Posterior cingulate gyrus (tissue), 11 donors: ENCODE measurements at regions not wholly inside any gene's neighbourhood (a gene's known extent, or its start where the extent isn't known, plus 50 kb on each side); places are given as distances from the start of the nearest gene placed in this dataset.

Experiments used
- DNase-seq, 10 donors: peaks; one replicate each; pipeline versions ENCODE4 v3.0.0 to v3.0.0-alpha.2; 2020 to 2021; ENCODE audit warnings: mixed read lengths in 3 of 10
- intact Hi-C: fragments of 100-400 bp; cut with DNase I; formaldehyde crosslinking; loops from one replicate; pipeline ENCODE4 v1.15.1; 2023

DNA sequence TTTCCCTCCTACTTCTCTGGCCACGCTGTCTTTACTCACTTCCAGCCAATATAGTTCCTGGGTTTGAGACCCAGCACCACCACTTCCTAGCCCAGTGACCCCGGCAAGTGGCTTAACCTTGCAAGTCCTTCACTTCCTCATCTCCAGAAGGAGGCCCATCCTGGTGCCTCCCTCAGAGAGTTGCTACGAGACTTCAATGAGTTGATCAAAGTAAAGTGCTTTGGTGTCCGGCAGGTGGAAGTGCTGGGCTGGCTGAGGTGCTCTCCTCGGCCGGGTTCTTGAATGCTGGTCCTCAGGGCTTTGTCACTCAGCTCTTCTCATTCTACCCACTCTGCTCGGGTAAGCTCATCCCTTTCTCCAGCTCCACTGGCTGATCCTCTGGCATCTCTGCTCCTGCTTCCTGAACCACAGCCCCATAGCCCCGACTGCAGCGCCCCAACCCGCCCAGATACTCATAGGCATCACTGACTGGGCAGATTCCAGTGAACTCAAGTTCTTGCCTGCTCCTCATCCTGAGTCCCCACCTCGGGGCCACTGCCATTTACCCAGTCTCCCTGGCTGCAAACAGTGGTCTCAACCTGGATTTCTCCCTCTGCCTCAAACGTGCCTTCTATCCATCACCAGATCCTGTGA, 75.8 kb upstream of the WNT4 start:
- intact Hi-C loops: no loop called here

DNA sequence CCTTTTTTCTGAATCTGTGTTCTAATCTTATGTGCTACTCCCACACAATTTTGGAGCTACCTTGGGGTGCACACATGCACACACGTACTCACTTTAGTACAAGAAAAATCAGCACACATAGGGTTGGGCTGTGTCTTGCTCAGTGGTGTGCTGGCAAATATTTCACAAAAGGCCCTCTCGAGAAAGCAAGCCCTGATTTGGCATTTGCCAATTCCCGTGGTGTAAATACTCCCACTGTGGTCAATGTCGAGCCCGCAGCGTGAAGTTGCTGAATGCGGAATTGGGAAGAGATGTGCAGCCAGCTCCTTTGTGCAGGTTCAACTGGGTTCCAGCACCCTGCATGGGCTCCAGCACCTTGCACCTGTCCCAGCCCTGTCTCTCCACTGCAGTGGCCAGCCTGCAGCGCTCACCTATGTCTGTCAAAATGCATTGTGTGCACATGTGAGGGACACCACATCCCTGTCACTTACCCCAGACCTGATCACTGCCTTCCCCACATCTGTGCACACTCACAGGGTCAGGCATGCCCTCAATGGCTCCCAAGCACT, 78.4 kb upstream of the WNT4 start:
- DNase-seq: peak in 3 of 10 donors; percentile 1 to 65 (median 43)
- intact Hi-C loops: no loop called here

More for the DNA sequence above, 75.8 kb upstream of the WNT4 start:
- DNase-seq: peak in 2 of 10 donors; percentile 58 to 69

DNA sequence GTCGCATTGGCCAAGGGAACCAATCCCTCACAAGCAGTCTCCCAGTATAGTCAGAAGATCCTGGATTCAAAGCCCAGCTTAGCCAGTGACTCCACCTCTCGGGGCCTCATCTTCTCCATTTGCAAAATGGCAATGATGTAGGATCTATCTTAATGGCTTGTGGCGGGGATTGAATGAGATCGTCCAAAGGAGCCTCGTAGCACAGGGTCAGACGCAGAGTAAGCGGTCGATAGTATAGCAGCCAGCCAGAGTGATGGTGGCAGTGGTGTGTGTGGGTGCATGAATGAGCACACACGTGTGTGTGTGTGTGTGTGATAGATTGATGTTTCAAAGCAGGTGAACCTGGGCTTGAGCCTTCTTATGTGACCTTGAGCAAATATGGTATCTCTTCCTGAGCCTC, 79.8 kb upstream of the WNT4 start:
- DNase-seq: peak in 1 of 10 donors; percentile 22
- intact Hi-C loops: no loop called here

DNA sequence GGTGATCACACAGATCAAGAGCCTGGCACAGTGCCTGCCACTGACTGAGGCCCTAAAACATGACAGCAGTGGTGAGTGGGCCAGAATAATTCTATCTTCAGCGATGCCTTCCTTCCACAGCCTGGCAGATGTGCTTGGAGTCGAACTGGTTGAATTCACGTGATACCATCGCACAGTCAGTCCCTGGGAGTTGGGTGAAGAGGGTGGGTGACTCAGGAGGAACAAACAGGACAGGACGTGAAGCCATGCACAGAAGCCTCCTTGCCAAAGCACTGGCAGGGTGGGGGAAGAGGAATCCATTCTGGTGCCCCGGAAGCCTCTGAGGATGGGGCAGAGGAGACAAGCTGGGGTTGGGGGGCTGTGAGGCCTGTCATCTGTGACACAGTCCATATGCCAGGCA, 80.3 kb upstream of the WNT4 start:
- peak in 2 of 10 donors; percentile 18 to 28 for DNase-seq
- intact Hi-C loops: no loop called here

DNA sequence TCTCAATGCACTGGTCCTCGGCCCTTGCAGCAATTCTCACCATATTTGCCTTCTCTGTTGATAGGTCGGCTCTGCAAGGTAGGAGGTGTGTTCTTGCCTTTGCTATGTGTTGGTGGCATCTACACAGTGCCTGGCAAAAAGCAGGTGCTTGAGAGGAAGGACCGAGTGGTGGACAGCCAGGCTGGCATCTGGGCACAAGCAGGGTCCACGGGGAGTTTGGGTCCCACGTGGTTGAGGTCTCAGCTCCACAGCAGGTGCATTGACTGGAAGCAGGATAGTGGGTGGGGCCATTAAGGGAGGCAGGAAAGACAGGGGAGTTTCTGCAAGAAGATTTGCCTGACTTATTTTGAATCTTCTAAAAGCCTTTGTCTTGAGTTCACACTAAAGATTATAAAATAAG, 81.2 kb upstream of the WNT4 start:
- intact Hi-C loops: no loop called here
- peak in 2 of 10 donors; percentile 22 to 50 for DNase-seq

DNA sequence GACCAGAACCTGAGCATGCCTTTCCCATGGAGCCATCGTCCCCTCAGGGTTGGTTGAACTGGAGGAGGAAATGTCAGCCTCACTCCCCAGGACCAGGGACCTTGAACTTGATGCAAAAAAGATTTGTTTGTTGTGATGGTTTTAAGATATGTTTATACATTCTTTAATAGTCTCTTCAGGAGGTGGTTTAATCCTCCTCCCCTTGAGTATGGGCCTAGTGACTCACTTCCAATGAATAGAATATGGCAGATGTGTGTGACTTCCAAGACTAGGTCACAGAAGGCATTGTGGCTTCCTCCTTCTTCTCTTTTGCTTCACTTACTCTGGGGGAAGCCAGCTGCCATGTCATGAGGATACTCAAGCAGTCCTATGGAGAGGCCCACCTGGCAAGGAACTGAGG, 81.7 kb upstream of the WNT4 start:
- peak in 2 of 10 donors; percentile 12 to 20 for DNase-seq
- intact Hi-C loops: no loop called here

DNA sequence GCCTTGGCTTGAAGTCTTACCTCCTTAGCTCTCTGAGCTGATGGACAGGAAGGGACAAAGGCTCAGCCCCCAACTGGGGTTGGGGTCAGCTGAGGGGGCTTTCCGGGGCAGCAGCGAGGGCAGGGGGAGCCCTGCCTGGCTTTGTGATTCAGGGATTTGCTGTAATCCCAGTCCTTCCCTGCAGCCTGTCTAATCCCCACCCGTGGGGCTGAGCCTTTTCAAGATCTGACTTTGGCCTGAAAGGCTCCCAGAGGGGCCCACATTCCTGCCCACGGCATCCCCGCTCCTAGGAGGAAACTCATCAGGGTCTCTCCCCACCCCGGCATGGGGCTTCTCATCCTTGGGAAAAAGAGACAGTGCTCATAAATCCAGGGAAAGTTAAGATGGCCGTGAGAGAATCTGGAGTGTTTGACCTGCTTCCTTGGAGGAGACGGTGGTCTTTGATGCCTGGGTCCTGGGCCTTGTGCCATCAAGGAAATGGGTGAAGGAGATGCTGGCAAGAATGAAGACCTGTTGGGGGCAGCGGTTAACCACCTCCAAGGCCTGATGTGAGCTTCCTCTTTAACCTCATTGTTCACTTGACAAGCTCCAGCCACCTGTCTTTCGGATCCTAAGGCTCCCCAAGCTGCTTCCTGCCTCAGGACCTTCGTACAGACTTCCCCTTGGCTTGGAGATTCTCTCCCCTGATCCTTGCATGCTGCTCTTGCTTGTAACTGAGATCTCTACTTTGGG, 83.1 kb upstream of the WNT4 start:
- intact Hi-C loops: no loop called here
- peak in 3 of 10 donors; percentile 24 to 40 (median 38) for DNase-seq

DNA sequence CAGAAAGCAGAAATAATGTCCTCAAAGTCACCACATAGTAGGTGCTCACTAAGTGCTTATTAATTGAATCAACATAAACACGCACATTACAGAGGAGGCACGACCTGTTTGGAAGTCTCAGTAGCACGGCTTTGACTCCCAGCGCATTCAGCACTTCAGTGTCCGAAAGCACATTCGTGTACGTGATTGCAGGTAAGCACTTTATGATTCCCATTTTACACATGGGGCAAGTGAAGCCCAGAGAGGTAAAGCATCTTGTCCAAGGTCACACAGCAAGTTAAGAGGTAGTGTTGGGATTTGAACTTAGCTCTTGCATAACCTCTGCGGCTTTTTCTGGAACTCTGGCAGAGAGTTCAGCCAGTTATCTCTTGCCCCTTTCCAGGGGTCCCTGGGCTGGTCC, 85.2 kb upstream of the WNT4 start:
- intact Hi-C loops: no loop called here
- peak in 1 of 10 donors; percentile 16 for DNase-seq

DNA sequence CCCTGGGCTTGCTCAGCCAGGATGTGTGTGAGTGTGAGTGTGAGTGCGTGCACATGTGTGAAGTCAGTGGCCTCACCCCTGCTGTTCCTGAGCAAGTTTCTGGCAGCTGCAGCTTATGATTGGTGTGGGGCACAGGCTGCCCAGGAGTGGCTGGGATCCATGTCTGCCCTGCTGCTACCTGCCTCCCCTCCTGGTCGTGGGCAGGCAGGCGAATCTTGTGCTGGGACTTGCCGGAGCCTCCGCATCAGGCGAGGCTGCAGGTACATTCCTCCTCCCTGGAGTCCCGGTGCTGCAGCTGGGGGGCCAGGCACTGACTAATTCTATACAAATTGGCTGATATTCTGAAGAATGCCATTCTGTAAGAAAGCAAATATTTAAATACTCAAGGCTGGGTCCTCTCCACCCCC, 85.6 kb upstream of the WNT4 start:
- peak in 1 of 10 donors; percentile 30 for DNase-seq
- intact Hi-C loops: no loop called here

DNA sequence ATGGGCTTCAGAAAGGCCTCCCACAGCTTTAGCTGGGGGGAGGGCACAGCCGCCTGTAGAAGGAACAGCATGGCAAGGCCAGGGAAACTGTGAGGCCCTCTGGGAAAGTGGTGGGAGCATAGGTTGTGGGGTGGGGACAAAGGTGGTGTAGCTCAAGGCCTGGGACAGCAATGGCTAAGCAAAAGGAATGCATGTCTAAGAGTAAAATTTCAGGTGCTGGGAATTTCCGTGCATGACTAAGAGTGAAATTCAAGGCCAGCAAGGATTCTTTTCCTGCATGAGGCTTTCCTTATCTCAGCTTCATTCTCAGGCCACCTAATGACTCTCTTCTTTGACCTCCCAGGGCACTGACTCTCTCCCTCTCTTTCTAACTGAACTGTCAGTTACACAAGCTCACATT, 86.5 kb upstream of the WNT4 start:
- intact Hi-C loops: no loop called here
- DNase-seq: peak in 1 of 10 donors; percentile 5

DNA sequence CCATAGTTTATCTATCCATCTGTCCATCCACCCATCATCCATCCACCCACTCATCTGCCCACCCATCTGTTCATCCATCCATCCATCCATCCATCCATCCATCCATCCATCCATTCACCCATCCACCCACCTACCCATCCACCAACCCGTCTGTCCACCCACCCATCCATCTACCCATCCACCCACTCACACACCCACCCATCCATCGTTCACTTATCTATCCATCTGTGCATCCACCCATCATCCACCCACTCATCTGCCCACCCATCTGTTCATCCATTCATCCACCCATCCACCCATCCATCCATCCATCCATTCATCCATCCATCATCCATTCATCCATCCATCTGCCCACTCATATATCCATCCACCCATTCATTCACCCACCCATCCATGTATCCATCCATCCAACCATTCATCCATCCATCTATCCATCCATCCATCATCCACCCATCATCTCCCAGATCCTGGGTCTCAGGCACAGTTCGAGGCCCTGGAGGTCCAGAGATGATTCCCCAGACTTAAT, 88.2 kb upstream of the WNT4 start:
- intact Hi-C loops: no loop called here
- DNase-seq: no peak

DNA sequence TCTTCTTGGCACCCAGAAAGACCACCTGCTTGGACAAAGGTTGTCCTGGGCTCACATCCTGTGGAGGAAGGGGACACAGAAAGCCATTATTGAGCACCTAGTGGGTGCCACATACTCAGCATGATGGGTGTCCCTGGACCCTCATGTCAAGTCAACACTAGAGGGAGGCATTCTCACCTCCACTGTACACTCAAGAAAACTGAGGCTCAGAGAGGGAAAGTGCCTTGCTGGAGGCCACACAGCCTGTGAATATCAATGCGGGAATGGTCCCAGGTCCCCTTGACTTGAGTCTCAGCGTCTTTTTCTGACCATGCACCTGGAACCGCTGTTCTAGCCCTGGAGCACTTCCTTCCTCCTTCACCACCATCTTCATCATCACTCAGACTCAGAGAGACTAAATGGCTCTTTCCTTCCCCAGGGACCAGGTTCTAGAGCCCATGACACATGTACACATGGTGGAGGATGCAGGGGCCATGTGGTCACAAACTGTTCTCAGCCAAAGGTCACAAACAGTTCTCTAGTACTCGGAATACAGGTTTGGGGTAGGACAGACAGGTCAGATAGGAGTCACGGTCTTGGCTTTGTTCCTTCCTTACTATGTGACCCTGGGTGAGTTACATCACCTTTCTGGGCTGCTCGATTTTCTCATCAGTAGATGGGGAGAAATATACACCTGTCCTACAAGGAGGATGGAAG, 89.2 kb upstream of the WNT4 start:
- peak in 1 of 10 donors; percentile 24 for DNase-seq
- intact Hi-C loops: no loop called here

DNA sequence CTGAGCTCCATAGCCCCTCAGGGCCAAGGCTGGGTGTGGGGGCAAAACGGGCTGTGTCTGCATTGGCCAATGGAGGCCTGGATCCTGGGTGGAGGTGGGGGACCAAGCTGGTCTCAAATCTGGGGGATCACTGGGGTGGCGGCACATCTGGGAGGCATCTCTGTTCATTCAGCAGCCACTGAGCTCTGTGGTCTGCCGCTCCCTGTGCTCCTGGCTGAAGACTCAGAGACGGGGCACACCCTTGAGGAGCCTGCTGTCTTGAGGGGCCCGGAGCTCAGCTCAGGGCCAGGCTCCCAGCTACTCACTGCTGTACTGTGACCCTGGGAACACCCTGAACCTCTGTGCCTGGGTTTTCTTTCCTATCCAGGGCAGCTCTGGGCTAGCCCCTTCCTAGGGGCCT, 90.3 kb upstream of the WNT4 start:
- intact Hi-C loops: no loop called here
- peak in 1 of 10 donors; percentile 25 for DNase-seq

DNA sequence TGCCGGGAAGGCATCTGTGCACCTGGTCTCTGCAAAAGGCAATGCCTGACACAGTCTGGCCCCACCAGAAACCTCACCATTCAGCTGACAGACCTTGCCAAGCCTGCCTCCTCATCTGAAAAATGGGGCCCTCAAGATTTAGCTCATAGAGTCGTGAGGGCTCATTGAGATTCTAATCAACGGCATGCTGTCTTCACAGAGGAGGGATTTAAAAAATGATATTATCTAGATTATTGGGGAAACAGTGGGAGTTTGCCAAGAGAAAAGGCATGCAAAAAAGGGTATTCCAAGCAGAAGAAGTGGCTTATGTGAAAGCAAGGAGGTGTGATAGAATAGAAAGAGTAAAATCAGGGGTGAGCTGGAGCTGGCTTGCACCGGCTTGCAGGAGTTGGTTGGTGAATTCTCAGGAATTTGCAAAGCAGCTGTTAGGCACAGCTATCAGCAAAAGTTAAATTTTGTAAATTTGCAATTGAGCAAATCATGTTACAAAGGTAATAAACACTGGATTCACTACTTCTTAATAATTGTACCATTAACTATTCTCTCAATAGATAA, 91.7 kb upstream of the WNT4 start:
- DNase-seq: peak in 2 of 10 donors; percentile 5 to 22
- intact Hi-C loops: no loop called here

DNA sequence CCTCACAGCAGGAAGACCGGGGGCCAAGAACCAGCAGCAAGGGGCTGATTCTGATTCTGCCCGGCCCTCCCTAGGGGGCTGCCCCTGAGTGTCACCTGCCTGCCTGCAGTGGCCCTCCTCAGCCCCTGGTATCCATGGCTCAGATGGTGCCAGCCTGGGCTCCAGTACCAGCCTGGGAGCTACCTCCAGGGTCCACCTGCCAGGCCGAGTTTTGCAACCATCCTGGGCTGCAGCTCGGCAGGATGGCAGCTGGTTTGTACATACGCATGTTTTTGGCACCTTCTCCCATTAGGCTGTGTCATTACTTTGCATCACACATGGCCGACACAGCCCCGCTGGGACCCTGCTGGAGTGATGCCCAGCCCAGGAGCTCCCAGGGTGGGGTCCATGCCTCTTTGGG, 93.3 kb upstream of the WNT4 start:
- intact Hi-C loops: no loop called here
- peak in 2 of 10 donors; percentile 50 to 52 for DNase-seq

DNA sequence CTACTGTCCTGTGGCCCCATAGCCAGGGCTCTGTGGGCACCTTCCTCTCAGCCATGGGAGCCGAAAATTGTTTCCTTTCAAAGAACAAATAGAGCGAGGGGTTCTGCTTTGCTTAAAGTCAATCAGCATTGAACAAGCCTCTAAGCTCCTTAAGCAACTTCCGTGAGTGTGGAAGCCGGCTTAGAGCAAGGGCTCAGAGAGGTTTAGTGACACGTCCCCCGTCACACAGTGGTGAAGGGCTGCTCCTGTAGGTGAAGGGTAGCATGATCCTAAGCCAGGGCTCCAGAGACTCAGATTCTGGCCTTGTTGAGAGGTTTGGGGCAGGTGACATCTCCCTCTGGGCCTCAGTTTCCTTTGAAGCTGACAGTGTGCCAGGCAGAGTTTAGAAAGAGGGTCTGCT, 94.0 kb upstream of the WNT4 start:
- intact Hi-C loops: no loop called here
- DNase-seq: peak in 2 of 10 donors; percentile 14 to 18

DNA sequence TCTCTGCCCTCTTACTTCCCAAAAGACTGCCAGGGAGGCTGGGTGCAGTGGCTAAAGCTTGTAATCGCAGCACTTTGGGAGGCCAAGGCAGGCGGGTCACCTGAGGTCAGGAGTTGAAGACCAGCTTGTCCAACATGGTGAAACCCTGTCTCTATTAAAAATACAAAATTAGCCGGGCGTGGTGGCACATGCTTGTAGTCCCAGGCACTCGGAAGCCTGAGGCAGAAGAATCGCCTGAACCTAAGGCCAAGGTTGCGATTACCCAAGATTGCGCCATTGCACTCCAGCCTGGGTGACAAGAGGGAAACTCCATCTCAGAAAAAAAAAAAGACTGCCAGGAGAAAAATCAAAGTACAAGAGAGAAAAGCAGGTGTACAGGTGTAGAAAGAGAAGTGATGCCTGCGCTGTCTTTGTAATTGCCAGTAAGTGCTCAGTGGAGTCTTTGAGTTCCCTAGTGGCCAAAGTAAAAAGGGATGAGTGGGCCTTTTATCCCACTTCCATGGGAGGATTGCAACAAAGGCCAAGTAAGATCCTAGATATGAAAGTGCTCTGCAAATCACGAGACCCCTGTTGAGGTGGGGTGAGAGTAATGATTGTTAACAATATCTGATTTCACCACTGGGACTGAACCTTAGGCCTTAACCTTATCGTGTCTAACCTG, 94.7 kb upstream of the WNT4 start:
- intact Hi-C loops: no loop called here
- DNase-seq: peak in 2 of 10 donors; percentile 4 to 33

DNA sequence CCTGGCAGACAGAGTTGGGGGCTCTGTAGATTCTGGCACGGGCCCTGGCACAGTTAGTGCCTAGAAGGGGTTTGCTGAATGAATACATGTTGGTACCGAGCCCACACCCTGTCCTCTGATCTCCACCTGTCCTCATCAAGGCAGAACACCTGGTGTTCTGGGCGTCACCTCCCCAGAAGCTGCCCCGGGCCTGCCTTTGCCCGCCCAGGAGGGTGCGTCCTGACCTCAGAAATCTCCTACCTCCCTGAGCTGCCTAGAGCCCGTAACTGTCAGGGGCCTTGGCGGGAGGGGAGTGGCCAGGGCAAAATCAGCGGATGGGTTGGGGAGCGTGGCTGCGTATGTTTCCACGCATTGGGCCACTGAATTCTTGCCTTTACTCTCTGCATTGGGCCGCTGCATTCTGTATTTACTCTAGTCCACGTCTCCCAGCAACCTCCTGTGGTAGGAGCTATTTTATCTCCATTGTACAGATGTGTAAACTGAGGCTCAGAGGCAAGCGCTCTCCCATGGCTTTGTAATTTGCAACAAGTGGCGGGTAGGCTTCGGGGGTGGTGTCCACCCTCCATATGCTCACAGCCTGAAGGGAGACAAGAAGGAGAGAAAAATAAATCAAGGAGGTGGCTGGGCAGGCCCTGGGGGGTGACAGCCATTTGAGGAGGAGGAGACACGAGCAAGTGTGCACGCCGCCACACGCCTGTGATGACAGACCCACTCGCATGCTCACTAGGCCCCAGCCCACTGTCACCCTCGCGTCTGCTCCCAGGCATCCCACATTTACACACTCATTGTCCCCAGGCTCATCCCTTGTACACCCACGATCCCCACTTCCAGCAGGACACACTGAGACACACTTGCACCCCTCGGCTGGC, 95.7 kb upstream of the WNT4 start:
- intact Hi-C loops: no loop called here
- DNase-seq: peak in 2 of 10 donors; percentile 58 to 64

DNA sequence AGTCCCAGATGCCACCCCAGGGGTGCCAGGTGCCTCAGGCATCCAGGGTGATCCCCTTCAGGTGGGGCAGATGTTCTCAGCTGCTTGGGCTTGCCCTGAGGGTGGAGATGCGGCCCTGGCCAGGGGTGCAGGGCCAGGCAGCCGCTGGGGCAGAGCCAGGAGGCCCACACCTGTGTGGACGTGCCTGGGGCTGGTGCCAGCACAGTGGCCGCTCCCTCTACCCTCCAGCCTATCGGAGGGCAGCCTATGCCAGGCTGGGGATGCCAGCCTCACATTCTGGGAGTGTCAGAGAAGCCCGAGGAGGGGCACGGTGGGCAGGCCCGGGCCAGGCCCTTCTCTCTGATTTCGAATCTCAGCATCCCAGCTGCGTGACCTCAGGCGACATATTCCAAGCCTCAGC, 96.5 kb upstream of the WNT4 start:
- intact Hi-C loops: no loop called here
- DNase-seq: no peak
